ENCODE measurements at regions not wholly inside any gene's neighbourhood (a gene's known extent, or its start where the extent isn't known, plus 50 kb on each side); places are given as distances from the start of the nearest gene placed in this dataset.

- intact Hi-C loops (cut with micrococcal nuclease): no loop called here
- DNase-seq (ENCODE audit: low spot score): no peak
- no peak overlapping the region for H3K27ac Mint-ChIP-seq
- no peak overlapping the region for H3K4me3 Mint-ChIP-seq
- no peaks in the 10 kb centered on the region for H3K4me1 Mint-ChIP-seq (ENCODE audit: low read depth)
- H3K9me3 Mint-ChIP-seq: peaks cover 3% of the 10 kb centered on the region
- no peaks in the 10 kb centered on the region for H3K36me3 Mint-ChIP-seq (ENCODE audit: low read depth)
- no peaks in the 10 kb centered on the region for H3K27me3 Mint-ChIP-seq (ENCODE audit: insufficient read depth)
Measured at GRCh38 chr5:2696156-2696807, 55.2 kb downstream of the IRX2 start.

DNA sequence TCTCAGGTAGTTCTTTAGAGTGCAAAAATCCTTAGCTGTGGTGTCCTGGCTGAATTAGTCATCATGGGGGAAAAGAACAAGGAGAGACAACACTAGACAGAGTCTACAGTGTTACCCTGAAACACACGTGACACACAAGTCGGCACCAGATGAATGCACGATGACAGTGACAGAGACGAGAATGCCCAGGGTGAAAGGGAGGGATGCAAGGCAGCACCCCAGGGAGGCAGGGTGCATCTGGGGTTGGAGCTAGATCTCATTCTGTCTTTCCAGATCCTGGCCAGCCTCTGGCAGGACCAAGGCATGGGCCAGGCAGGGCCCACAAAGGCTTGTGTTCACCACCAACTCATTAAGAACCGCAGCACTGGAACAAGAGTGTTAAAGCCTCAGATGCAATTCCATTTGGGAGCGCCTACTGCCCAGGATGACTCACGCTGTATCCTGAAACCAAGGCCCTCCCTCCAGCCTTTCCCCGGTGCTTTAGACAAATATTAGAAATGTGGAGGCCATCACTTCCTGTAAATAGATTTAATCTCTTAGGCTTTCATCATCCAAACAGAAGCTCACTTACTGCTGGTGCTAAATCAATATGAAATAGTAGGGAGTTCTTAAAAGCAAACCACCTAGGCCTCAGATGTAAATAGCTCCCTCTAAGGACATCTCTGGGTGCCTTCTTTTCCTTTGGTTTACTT, 56.1 kb downstream of the IRX2 start:
- no peak for DNase-seq (ENCODE audit: low spot score)
- Mint-ChIP-seq H3K27ac (no peak overlapping the region), H3K4me1 (ENCODE audit: low read depth) (no peaks in the 10 kb centered on the region), H3K9me3 (no peaks in the 10 kb centered on the region), H3K4me3 (no peak overlapping the region), H3K27me3 (ENCODE audit: insufficient read depth) (no peaks in the 10 kb centered on the region), H3K36me3 (ENCODE audit: low read depth) (no peaks in the 10 kb centered on the region)
- intact Hi-C loops (cut with micrococcal nuclease): no loop called here

GRCh38 chr5:2691530-2691929, 59.9 kb downstream of the IRX2 start:
- H3K4me1 Mint-ChIP-seq (ENCODE audit: low read depth): no peaks in the 10 kb centered on the region
- DNase-seq (ENCODE audit: low spot score): no peak
- intact Hi-C loops (cut with micrococcal nuclease): no loop called here
- H3K4me3 Mint-ChIP-seq: no peak overlapping the region
- no peaks in the 10 kb centered on the region for H3K9me3 Mint-ChIP-seq
- H3K36me3 Mint-ChIP-seq (ENCODE audit: low read depth): no peaks in the 10 kb centered on the region
- no peaks in the 10 kb centered on the region for H3K27me3 Mint-ChIP-seq (ENCODE audit: insufficient read depth)
- no peak overlapping the region for H3K27ac Mint-ChIP-seq

GRCh38 chr5:2690293-2690692, 61.2 kb downstream of the IRX2 start:
- Mint-ChIP-seq H3K9me3 (no peaks in the 10 kb centered on the region), H3K4me1 (ENCODE audit: low read depth) (no peaks in the 10 kb centered on the region), H3K27me3 (ENCODE audit: insufficient read depth) (no peaks in the 10 kb centered on the region), H3K36me3 (ENCODE audit: low read depth) (no peaks in the 10 kb centered on the region), H3K4me3 (no peak overlapping the region), H3K27ac (no peak overlapping the region)
- DNase-seq (ENCODE audit: low spot score): no peak
- intact Hi-C loops (cut with micrococcal nuclease): no loop called here

DNA sequence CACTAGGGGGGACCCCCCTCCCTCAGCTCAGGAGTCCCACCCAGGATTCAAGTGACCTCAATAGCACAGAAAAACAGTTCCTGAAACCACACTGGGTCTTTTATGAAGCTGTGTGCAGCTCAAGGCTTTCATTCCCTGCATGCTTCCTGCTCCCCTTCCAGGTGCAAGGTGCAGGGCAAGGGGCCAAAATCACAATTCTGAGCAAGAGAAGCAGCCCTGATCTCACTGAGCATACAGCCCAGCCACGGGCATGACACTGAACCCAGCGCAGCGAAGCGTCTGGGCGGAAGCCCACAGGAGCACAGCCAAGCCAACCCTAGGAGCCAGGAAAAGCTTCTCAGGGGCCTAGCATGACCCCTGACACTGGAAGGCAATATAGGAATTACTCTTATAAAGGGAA, 62.9 kb downstream of the IRX2 start:
- Mint-ChIP-seq H3K4me1 (ENCODE audit: low read depth) (no peaks in the 10 kb centered on the region), H3K36me3 (ENCODE audit: low read depth) (no peaks in the 10 kb centered on the region), H3K4me3 (no peak overlapping the region), H3K9me3 (no peaks in the 10 kb centered on the region), H3K27me3 (ENCODE audit: insufficient read depth) (no peaks in the 10 kb centered on the region), H3K27ac (no peak overlapping the region)
- intact Hi-C loops (cut with micrococcal nuclease): no loop called here
- DNase-seq (ENCODE audit: low spot score): no peak

DNA sequence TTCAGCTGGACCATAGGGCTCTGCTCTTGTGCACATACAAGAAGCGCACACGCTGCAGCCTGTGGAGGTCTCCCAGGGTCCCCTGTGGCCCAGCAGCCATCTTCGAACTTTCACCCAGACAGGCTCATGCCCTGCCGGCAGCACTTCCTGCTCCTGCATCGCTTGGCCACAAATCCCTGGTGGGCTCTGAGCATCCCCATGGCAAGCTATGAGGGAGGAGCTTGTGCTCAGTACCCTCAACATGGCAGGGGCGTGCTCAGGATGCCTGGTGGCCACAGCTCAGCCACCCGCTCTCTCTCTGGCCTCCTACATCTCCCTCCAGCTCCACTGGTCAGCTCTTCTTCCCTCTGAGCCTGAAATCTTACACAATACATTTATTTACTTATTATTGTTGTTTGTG, 63.7 kb downstream of the IRX2 start:
- no peak for DNase-seq (ENCODE audit: low spot score)
- no peaks in the 10 kb centered on the region for H3K27me3 Mint-ChIP-seq (ENCODE audit: insufficient read depth)
- H3K9me3 Mint-ChIP-seq: no peaks in the 10 kb centered on the region
- H3K4me3 Mint-ChIP-seq: no peak overlapping the region
- H3K4me1 Mint-ChIP-seq (ENCODE audit: low read depth): no peaks in the 10 kb centered on the region
- intact Hi-C loops (cut with micrococcal nuclease): no loop called here
- H3K27ac Mint-ChIP-seq: no peak overlapping the region
- H3K36me3 Mint-ChIP-seq (ENCODE audit: low read depth): no peaks in the 10 kb centered on the region

DNA sequence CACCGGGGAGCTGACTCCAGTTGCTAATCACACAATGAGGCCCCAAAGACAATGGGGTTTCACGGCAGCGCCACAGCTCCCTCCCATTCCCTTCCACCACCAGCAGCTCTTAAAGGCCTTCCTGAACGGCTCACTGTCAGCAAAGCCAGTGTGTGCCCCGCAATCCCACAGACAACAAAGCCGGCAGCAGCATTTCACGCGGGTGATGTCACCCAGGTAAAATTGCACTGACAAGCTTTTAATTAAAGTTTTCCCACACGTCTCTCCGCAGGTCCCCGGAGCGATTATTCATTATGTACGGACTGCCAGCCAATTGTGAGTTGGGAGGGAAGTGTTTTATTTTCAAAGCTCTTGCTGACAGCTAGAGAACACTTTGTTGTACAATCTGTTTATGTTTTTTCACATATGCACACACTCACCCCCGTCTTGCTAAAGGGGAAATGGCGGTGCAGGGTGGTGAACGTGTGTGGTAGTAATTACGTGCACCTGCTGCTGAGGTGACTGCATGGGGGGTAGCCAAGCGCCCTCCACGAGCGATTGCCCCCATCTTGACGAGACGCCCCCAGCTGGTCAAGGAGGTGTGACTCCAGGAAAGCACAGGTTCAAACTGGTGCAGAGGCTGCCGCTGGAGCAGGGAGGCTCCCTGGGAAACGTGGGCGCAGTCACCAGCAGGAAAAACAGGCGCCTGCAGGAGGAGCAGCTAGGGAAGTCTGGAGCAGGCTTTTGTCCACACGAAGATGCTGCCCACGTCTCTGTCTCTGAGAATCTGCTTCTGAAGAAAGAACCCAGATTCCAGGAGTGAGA, 65.0 kb downstream of the IRX2 start:
- H3K4me3 Mint-ChIP-seq: no peak overlapping the region
- no peaks in the 10 kb centered on the region for H3K9me3 Mint-ChIP-seq
- H3K4me1 Mint-ChIP-seq (ENCODE audit: low read depth): no peaks in the 10 kb centered on the region
- no peaks in the 10 kb centered on the region for H3K27me3 Mint-ChIP-seq (ENCODE audit: insufficient read depth)
- no peak overlapping the region for H3K27ac Mint-ChIP-seq
- intact Hi-C loops (cut with micrococcal nuclease): no loop called here
- no peaks in the 10 kb centered on the region for H3K36me3 Mint-ChIP-seq (ENCODE audit: low read depth)
- no peak for DNase-seq (ENCODE audit: low spot score)

GRCh38 chr5:2685651-2686272, 65.7 kb downstream of the IRX2 start:
- Mint-ChIP-seq H3K27ac (no peak overlapping the region), H3K4me1 (ENCODE audit: low read depth) (no peaks in the 10 kb centered on the region), H3K4me3 (no peak overlapping the region), H3K36me3 (ENCODE audit: low read depth) (no peaks in the 10 kb centered on the region), H3K9me3 (no peaks in the 10 kb centered on the region), H3K27me3 (ENCODE audit: insufficient read depth) (no peaks in the 10 kb centered on the region)
- intact Hi-C loops (cut with micrococcal nuclease): no loop called here
- no peak for DNase-seq (ENCODE audit: low spot score)

DNA sequence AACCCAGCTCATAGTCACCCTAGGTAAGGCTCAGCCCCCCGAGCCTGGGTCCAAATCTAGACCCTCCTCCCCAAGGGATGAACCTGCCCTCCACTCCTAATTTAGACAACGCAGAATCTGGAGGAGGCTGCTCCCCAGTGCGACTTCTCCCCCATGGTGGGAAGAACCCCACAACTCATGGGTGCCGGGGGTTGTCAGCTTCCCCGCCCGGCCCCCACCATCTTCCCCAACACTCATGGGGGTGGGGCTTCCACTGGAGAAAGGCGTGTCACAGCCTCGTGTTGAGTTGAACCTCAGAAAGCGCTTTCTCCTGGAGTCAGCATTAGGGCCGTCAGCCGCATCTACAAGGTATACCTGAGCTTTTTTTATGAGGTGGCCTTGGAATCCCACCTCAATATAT, 66.9 kb downstream of the IRX2 start:
- H3K27me3 Mint-ChIP-seq (ENCODE audit: insufficient read depth): no peaks in the 10 kb centered on the region
- H3K9me3 Mint-ChIP-seq: no peaks in the 10 kb centered on the region
- H3K4me3 Mint-ChIP-seq: no peak overlapping the region
- no peaks in the 10 kb centered on the region for H3K4me1 Mint-ChIP-seq (ENCODE audit: low read depth)
- no peak for DNase-seq (ENCODE audit: low spot score)
- no peaks in the 10 kb centered on the region for H3K36me3 Mint-ChIP-seq (ENCODE audit: low read depth)
- H3K27ac Mint-ChIP-seq: no peak overlapping the region
- intact Hi-C loops (cut with micrococcal nuclease): no loop called here

- Mint-ChIP-seq H3K4me1 (ENCODE audit: low read depth) (no peaks in the 10 kb centered on the region), H3K9me3 (no peaks in the 10 kb centered on the region), H3K4me3 (no peak overlapping the region), H3K36me3 (ENCODE audit: low read depth) (no peaks in the 10 kb centered on the region), H3K27ac (no peak overlapping the region), H3K27me3 (ENCODE audit: insufficient read depth) (no peaks in the 10 kb centered on the region)
- DNase-seq (ENCODE audit: low spot score): no peak
- intact Hi-C loops (cut with micrococcal nuclease): no loop called here
Measured at GRCh38 chr5:2683720-2684119, 67.8 kb downstream of the IRX2 start.

- Mint-ChIP-seq H3K27ac (no peak overlapping the region), H3K36me3 (ENCODE audit: low read depth) (no peaks in the 10 kb centered on the region), H3K9me3 (no peaks in the 10 kb centered on the region), H3K4me3 (no peak overlapping the region), H3K27me3 (ENCODE audit: insufficient read depth) (no peaks in the 10 kb centered on the region), H3K4me1 (ENCODE audit: low read depth) (no peaks in the 10 kb centered on the region)
- no peak for DNase-seq (ENCODE audit: low spot score)
- intact Hi-C loops (cut with micrococcal nuclease): no loop called here
Measured at GRCh38 chr5:2681476-2681875, 70.0 kb downstream of the IRX2 start.

DNA sequence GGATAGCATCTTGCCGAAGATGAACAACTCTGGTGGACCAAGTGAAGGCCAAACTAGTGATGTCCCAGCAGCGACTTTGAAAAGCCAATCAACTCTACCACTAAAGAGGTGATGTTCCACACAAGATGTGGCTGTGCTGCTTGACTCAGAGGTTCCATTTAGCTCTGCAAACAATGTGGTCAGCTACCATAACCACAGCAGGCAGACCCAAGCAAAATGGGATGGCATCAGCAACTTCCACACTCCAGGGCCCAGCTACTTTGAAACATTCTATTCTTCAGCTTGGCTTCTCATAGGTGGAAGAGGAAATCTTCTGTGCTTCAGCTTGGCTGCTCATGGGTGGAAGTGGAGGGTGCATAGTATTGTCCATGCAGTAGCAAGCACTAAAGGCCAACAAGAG, 70.5 kb downstream of the IRX2 start:
- Mint-ChIP-seq H3K36me3 (ENCODE audit: low read depth) (no peaks in the 10 kb centered on the region), H3K4me3 (no peak overlapping the region)

DNA sequence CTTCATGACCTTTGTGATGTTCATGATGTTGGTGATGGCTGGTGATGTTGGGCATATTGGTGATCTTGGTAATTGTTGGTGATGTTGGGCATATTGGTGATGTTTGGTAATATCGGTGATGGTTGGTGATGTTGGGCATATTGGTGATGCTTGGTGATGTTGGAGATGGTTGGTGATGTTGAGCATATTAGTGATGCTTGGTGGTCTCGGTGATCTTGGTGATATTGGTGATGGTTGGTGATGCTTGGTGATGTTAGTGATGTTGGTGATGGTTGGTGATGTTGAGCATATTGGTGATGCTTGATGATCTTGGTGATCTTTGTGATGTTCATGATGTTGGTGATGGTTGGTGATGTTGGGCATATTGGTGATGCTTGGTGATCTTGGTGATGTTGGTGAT, 73.8 kb downstream of the IRX2 start:
- H3K4me3 Mint-ChIP-seq: no peak overlapping the region
- peaks cover 3% of the 10 kb centered on the region for H3K9me3 Mint-ChIP-seq
- DNase-seq (ENCODE audit: low spot score): no peak
- no peaks in the 10 kb centered on the region for H3K36me3 Mint-ChIP-seq (ENCODE audit: low read depth)
- no peak overlapping the region for H3K27ac Mint-ChIP-seq
- no peaks in the 10 kb centered on the region for H3K4me1 Mint-ChIP-seq (ENCODE audit: low read depth)
- H3K27me3 Mint-ChIP-seq (ENCODE audit: insufficient read depth): no peaks in the 10 kb centered on the region
- intact Hi-C loops (cut with micrococcal nuclease): no loop called here

More for the DNA sequence above, 70.5 kb downstream of the IRX2 start:
- Mint-ChIP-seq H3K9me3 (peaks cover 3% of the 10 kb centered on the region), H3K27ac (no peak overlapping the region), H3K27me3 (ENCODE audit: insufficient read depth) (no peaks in the 10 kb centered on the region), H3K4me1 (ENCODE audit: low read depth) (no peaks in the 10 kb centered on the region)
- DNase-seq (ENCODE audit: low spot score): no peak
- intact Hi-C loops (cut with micrococcal nuclease): no loop called here
